Tibial nerve (tissue), 3 donors: ENCODE measurements at regions not wholly inside any gene's neighbourhood (a gene's known extent, or its start where the extent isn't known, plus 50 kb on each side); places are given as distances from the start of the nearest gene placed in this dataset.

Experiments used
- CTCF ChIP-seq, 5 experiments: fragments of 200-600 bp in 3 of 5; fragments of 450-650 bp in 2 of 5; sonication (generic) in 3 of 5; IDR thresholded peaks; one replicate each; pipeline ENCODE4 v1.5.1; 2016 to 2019; ENCODE audit warnings: antibody characterized with exemption in 5 of 5, mild to moderate bottlenecking in 3 of 5, moderate library complexity in 2 of 5
- POLR2A ChIP-seq, 2 donors: fragments of 450-650 bp; IDR thresholded peaks; one replicate each; pipeline ENCODE4 v1.6.1; 2017; ENCODE audit warnings: antibody characterized with exemption in 2 of 2, mild to moderate bottlenecking in 2 of 2, moderate library complexity in 2 of 2

DNA sequence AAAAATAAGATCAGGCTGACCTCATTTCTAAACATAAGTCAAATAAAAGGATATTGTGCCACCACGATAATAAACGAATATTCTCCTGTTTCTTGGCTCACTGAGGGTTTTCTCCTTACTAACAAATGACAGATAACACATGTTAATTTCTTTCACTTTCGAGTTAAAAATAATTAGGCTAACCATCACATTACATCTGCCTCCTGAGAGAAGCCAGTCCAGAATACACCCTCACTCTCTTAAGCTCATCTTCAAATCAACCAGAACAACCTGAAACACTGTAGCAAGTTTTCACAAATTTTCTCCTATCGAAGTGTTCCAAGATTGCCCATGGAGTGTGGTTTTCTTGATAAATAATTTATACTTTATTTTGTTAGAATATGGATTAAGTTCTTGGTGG, 1285.6 kb upstream of the EYS start:
- TF ChIP-seq CTCF (IDR thresholded peaks at IDR 0.05) = no peak
- no peak for TF ChIP-seq POLR2A (IDR thresholded peaks at IDR 0.05)
